Epidermal melanocyte (primary cell): ENCODE measurements at regions not wholly inside any gene's neighbourhood (a gene's known extent, or its start where the extent isn't known, plus 50 kb on each side); places are given as distances from the start of the nearest gene placed in this dataset.
"Not testable (repeated sequence)": the region's sequence is repeated elsewhere in the genome, so short reads cannot be mapped to it uniquely, and the experiment has no call there.

Experiments used
- DNase-seq: peaks from one replicate; pipeline ENCODE4 v3.0.0; 2011; ENCODE audit warnings: low spot score; ENCODE audit not compliant: insufficient read length

DNA sequence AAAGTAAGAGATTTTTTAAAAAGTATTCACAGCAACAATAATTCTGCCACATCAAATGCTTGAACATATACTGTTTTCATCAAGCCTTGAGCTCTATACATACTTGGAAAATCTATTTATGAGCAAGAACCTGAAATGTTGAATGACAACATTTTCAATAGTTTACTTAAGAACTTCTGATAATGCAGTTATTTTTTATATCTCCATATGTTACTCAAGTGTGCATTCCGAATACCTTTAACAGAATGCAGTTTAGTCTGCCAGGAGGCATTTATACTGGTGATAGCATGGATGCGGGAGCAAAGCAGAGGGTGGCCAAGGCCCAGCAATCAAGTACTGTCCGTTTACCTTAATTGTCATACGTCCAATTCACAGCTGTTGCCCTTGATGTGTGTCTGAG, 589.5 kb downstream of the KCTD12 start:
- no peak for DNase-seq

- DNase-seq: not testable (repeated sequence)
These were observed 591.2 kb downstream of the KCTD12 start for GRCh38 chr13:76295020-76295419.

- no peak for DNase-seq
These were observed 592.5 kb downstream of the KCTD12 start for GRCh38 chr13:76293751-76294150.

DNA sequence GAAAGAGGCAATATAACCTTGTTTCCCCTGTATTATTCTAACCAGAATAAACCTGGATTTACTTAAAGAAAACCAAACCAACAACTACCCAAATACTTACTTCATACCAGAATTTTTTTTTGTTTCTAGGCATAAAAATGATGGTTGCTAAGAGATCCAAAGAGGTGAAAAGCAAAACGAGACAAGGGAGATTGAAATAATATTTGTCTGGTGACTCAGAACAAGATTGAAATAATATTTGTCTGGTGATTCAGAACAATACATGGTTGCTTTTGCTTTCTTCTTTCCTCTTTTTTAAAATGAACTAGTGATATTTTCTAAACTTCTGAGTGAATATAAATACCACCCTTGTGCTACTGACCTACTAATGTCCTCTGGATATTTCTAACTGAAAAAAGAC, 592.9 kb downstream of the KCTD12 start:
- no peak for DNase-seq

- DNase-seq: no peak
These were observed 593.5 kb downstream of the KCTD12 start for GRCh38 chr13:76292726-76293125.

DNA sequence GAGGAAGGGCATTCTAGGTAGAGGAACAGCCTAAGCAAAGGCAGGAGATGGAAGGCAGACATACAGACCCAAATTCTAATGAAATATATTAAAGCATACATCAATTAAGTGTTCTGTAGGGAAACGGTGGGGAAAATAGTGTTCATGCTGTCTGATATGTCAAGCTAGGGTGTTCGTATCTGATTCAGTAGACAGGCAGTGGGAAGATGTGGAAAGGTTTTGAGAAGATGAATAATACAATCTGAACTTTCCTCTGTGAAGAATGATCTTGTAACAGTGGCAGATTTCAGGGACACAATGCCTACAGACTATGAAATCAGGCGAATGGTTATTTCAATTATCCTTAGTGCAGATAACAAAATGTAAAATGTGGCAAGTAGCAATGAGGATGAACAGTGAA, 594.2 kb downstream of the KCTD12 start:
- DNase-seq: no peak

DNA sequence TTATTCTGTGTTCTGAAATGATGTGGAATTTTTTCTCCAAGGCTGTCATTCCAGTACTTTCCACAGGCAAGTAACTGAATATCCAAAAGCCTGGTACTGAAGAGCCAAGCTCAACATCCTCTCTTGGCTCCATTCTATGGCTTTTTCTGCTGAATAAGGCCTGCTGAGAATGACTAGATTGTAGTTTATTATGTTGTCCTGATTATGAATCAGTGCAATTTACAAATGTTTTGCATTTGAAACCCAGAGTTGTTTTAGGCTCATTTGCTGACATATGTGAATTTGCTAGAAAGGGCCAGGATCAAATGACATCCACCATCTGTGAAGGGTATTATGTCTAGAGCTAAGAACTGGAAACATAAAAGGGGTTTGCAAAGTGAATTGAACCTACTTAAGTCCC, 596.6 kb downstream of the KCTD12 start:
- DNase-seq: no peak

DNA sequence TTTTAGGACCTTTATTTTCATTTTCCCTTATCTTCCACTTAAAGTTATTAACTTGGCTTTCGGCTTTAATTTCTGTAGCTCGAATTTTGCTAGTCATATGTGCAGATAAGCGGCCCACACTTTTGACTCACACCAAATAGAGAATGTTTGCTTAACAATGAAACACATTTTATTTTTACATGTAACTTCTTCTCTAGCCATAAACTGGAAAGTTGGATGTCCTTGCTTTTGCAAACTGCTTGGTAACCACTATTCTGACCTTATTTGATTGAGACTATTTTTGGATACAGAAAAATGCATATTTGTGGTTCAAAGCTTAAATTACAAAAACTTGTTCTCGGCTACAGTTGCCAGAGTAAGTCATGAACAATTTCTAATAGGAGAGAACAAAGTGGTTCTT, 600.0 kb downstream of the KCTD12 start:
- DNase-seq: no peak

DNA sequence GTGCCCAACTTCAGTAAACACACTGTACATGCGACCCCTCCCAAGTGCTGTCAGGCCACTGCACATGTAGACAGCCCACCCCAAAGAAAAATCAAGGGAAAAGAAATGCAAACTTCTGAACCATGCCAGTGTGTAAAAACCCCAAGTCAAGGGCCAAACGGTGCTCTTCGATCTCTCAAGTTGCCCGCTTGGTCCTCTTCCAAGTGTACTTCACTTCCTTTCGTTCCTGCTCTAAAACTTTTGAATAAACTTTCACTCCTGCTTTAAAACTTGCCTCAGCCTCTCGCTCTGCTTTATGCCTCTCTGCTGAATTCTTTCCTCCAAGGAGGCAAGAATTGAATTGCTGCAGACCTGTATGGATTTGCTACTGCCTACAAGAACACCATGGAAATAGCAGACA, 600.7 kb downstream of the KCTD12 start:
- no peak for DNase-seq

DNA sequence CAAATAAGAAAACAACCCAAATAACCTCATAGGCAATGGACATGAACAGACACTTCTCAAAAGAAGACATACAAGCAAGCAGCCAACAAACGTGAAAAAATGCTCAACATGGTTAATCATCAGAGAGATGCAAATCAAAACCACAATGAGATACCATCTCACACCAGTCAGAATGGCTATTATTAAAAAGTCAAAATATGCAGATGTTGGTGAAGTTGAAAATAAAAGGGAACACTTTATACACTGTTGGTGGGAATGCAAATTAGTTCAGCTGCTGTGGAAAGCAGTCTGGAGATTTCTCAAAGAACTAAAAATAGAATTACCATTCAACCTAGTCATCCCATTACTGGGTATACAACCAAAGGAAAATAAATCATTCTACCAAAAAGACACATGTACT, 606.4 kb downstream of the KCTD12 start:
- not testable (repeated sequence) for DNase-seq

- no peak for DNase-seq
These were observed 614.4 kb downstream of the KCTD12 start for GRCh38 chr13:76271728-76272232.

- not testable (repeated sequence) for DNase-seq
These were observed 617.9 kb downstream of the KCTD12 start for GRCh38 chr13:76268307-76268706.

- no peak for DNase-seq
These were observed 619.0 kb downstream of the KCTD12 start for GRCh38 chr13:76267216-76267615.

DNA sequence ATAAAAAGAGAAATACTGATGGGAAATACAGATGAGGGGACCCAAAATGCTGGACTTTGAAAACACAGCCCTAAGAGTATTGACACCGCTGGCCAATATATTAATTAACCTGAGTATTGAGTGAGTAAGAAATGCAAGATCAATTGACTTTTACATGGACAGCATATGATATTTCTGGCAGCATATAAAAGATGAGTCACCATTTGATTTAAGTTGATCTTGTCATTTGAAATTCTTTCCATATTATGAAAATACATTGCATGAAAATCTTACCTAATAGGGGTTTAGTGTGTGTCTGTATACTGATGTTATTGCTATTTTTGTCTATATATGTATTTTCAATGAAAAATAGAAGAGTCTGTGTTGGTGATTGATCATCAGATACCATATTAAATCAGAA, 619.6 kb downstream of the KCTD12 start:
- no peak for DNase-seq

DNA sequence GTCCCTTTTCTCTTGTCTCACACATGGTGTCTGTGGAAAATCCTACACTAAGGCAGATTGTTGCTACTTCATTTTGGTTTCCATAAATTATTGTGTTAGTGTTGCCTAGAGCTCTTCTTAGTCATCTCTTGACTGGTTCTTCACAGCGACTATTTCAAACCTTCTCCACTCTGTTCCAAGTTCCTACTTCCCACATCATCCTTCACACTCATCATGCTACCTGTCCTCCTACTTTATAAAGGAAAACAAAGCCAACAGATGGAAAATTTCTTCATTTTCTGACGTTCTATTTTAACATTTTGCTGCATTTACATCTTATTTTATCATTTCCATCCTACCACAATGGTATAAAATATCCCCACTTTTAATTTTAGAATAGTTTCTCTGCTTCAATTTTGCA, 614.1 kb downstream of the LMO7 start:
- no peak for DNase-seq

DNA sequence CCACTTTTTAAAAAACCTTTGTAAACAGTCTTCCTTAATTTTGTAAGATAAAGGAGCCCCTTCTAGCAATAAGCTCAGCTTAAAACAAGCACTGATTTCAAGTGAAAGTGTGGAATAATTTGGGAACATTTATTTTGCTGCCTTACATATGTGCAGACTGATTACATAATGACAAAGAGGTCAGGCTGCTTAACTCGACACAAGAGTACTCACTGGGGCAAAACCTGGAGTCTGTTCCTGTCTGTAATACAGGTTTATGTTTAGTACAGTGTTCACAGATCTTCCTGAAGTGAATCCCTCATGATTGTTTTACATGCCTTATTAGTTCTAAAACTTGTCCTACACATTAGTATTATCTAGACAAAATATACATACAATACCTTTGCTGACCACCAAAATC, 609.8 kb downstream of the LMO7 start:
- no peak for DNase-seq

- no peak for DNase-seq
These were observed 609.1 kb downstream of the LMO7 start for GRCh38 chr13:76245211-76245610.

DNA sequence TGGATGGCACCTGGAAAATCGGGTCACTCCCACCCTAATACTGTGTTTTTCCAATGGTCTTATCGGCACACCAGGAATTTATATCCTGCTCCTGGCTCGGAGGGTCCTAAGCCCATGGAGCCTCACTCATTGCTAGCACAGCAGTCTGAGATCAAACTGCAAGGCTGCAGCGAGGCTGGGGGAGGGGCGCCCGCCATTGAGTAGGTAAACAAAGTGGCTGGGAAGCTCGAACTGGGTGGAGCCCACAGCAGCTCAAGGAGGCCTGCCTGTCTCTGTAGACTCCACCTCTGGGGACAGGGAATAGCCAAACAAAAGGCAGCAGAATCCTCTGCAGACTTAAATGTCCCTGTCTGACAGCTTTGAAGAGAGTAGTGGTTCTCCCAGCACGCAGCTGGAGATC, 607.0 kb downstream of the LMO7 start:
- not testable (repeated sequence) for DNase-seq

- no peak for DNase-seq
These were observed 603.0 kb downstream of the LMO7 start for GRCh38 chr13:76239031-76239680.

DNA sequence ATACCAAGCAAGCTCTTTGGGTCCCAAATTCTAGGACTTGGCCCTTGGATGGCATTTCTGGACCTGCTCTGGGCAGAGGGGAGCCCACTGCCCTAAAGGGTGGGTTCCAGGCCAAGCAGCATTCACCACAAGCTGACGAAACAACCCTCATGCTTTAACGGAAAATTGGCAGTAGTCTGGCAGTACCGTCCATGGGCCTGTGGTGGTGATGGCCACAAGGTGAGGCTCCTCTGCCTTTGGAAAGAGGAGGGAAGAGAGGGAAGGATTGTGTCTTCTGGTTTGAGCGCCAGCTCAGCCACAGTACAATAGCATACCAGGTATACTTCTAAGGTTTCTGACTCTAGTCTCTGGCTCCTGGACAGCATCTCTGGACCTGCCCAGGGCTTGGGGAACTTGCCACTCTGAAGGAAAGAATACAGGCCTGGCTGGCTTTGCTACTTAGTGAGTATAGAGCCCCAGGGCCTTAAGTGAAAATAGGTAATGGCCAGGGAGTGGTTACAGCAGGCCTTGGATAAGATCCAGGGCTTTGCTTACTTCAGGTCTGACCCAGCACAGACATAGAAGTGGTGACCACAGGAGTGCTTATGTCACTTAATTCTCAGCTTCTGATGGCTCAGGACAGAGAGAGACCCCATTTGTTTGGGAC, 595.5 kb downstream of the LMO7 start:
- DNase-seq: no peak

GRCh38 chr13:76229281-76229680, 593.2 kb downstream of the LMO7 start:
- DNase-seq: no peak

DNA sequence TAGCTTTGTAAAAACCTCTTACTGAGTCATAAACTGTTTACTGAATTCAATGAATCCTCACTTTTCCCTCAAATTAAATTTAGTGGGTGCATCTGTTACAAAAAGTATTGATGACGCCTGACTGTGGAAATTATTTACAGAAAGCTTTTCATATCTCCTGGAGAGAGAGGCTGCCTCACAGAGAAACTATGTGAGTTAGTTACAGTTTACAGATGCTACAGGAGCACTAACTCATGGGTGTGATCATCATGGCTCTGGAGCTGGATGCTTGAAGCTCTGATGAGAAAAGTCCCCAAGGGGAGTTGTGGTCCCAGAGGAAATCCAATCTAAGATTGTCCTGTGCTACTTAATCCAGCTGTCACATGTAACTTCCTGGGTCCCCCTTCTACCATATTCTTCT, 590.8 kb downstream of the LMO7 start:
- no peak for DNase-seq

GRCh38 chr13:76225815-76226489, 589.8 kb downstream of the LMO7 start:
- DNase-seq: no peak
